Tibial artery (tissue), 4 donors: ENCODE measurements at regions not wholly inside any gene's neighbourhood (a gene's known extent, or its start where the extent isn't known, plus 50 kb on each side); places are given as distances from the start of the nearest gene placed in this dataset.

Experiments used
- DNase-seq, 2 donors: peaks; one replicate each; pipeline ENCODE4 v3.0.0-alpha.2; 2019
- H3K27ac ChIP-seq, 2 donors: fragments of 200-600 bp; sonication (generic) in 1 of 2; 1 replicate in 1 of 2; 2 replicates in 1 of 2; pipeline ENCODE4 v1.5.1; 2018 to 2019; ENCODE audit warnings: mild to moderate bottlenecking in 1 of 2
- H3K27me3 ChIP-seq, 2 donors: fragments of 200-600 bp; sonication (generic) in 1 of 2; one replicate each; pipeline versions ENCODE4 v1.5.1 to v1.6.0; 2016 to 2019
- H3K36me3 ChIP-seq, 3 donors: fragments of 200-600 bp; sonication (generic) in 2 of 3; one replicate each; pipeline ENCODE4 v1.5.1; 2016 to 2019; ENCODE audit warnings: mild to moderate bottlenecking in 2 of 3
- H3K4me1 ChIP-seq, 4 donors: fragments of 200-600 bp; sonication (generic) in 2 of 4; 1 replicate in 3 of 4; 2 replicates in 1 of 4; pipeline ENCODE4 v1.5.1; 2016 to 2019
- H3K4me3 ChIP-seq, 2 donors: fragments of 200-600 bp; sonication (generic) in 1 of 2; 1 replicate in 1 of 2; 2 replicates in 1 of 2; pipeline ENCODE4 v1.5.1; 2018 to 2019; ENCODE audit warnings: mild to moderate bottlenecking in 2 of 2
- H3K9me3 ChIP-seq, 3 donors: fragments of 200-600 bp; sonication (generic) in 1 of 3; one replicate each; pipeline ENCODE4 v1.5.1; 2016 to 2019
- intact Hi-C: fragments of 100-400 bp; cut with DNase I; formaldehyde crosslinking; loops from one replicate; pipeline ENCODE4 v1.15.0; 2023; ENCODE audit warnings: low total_unique reads
- TF ChIP-seq, protein P1 (sequence below), 2 experiments: fragments of 200-600 bp in 1 of 2; fragments of 450-650 bp in 1 of 2; IDR thresholded peaks; one replicate each; pipeline ENCODE4 v1.5.1; 2017 to 2019; ENCODE audit warnings: antibody characterized with exemption in 2 of 2, mild to moderate bottlenecking in 1 of 2, moderate library complexity in 1 of 2

DNA sequence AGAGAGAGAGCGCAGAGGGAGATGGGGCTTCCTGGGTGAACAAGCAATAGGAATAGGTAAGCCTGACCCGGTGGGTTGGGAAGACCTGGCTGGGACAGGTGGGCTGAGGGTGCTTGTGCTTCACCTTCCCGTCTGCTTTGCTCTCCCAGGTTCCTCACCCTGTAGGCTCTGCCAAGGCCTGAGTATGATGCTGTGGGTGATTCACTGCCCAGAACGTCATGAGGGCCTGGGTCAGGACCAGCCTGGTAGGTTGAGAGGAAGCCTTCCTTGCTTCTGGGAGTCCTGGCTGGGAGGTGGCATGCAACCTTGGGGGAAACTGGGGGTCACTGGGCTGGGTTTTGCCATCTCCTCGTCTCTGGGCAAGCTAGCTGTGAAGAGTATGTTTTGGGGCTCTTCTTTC lies 220.2 kb upstream of the APCDD1 start:
- DNase-seq: no peak
- no peak overlapping the region for H3K4me3 ChIP-seq
- H3K9me3 ChIP-seq: no peaks in the 10 kb centered on the region
- TF ChIP-seq, protein P1, sequence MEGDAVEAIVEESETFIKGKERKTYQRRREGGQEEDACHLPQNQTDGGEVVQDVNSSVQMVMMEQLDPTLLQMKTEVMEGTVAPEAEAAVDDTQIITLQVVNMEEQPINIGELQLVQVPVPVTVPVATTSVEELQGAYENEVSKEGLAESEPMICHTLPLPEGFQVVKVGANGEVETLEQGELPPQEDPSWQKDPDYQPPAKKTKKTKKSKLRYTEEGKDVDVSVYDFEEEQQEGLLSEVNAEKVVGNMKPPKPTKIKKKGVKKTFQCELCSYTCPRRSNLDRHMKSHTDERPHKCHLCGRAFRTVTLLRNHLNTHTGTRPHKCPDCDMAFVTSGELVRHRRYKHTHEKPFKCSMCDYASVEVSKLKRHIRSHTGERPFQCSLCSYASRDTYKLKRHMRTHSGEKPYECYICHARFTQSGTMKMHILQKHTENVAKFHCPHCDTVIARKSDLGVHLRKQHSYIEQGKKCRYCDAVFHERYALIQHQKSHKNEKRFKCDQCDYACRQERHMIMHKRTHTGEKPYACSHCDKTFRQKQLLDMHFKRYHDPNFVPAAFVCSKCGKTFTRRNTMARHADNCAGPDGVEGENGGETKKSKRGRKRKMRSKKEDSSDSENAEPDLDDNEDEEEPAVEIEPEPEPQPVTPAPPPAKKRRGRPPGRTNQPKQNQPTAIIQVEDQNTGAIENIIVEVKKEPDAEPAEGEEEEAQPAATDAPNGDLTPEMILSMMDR (IDR thresholded peaks at IDR 0.05): no peak
- H3K27me3 ChIP-seq: no peaks in the 10 kb centered on the region
- no peaks in the 10 kb centered on the region for H3K36me3 ChIP-seq
- H3K4me1 ChIP-seq: peaks cover 0 to 7% (median 3%) of the 10 kb centered on the region in 4 donors
- no peak overlapping the region for H3K27ac ChIP-seq
- intact Hi-C loops: no loop called here

DNA sequence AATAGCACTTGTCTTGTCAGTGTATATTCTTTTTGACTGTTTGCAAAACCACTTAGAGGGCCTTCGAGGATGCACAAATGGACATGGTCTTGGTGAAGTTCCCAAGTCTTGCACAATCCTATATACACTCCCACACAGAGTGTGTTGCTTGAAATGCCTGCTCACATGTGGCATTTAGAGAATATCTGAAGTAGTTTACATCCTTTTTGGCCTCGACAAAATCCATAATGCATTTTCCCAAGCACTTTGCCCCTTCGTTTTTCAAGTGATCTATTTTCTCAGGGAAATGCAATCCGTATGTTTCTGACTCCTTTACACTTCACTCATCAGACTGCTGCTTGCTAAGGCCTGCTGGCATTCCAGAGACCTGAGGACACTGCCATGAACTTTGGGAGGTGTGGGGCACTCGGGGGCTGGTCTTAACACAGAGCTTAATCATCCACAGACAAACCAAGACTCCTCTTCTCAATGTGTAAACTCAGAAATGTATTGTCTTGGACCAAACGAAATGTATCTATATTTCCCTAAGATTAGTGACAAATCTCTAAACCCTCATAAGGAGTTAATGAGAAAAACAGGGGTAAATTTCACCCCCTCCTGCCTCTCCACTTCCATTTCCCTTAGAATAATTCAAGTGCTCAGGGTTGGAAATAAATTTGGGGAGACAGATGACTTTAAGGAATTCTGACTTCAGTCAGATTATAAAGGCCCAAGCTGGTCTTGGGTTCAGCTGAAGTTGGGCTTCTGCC lies 219.3 kb upstream of the APCDD1 start:
- no peak overlapping the region for H3K4me3 ChIP-seq
- DNase-seq: no peak
- H3K4me1 ChIP-seq: peaks cover 0 to 14% (median 6%) of the 10 kb centered on the region in 4 donors
- no peaks in the 10 kb centered on the region for H3K36me3 ChIP-seq
- TF ChIP-seq, protein P1 (IDR thresholded peaks at IDR 0.05): no peak
- no peaks in the 10 kb centered on the region for H3K9me3 ChIP-seq
- H3K27me3 ChIP-seq: no peaks in the 10 kb centered on the region
- H3K27ac ChIP-seq: no peak overlapping the region
- intact Hi-C loops: no loop called here

DNA sequence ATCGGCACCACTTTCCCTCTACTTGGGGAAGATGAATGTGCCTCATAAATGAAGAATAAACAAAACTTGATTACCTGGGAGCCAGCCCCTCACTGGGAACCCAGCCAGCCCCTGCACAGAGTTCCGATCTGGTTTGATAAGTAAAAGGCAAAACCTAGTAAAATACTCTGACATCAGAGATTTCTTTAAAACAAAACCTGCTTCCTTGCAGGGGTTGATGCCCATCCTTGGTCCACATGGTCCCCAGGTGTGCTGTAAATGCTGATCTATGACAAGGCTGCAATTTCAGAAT lies 218.8 kb upstream of the APCDD1 start:
- Histone ChIP-seq H3K4me3 (no peak overlapping the region), H3K4me1 (peaks cover 0 to 18% (median 7%) of the 10 kb centered on the region in 4 donors), H3K27me3 (no peaks in the 10 kb centered on the region), H3K27ac (no peak overlapping the region), H3K36me3 (no peaks in the 10 kb centered on the region), H3K9me3 (no peaks in the 10 kb centered on the region)
- intact Hi-C loops: no loop called here
- TF ChIP-seq, protein P1 (IDR thresholded peaks at IDR 0.05): no peak
- DNase-seq: no peak

DNA sequence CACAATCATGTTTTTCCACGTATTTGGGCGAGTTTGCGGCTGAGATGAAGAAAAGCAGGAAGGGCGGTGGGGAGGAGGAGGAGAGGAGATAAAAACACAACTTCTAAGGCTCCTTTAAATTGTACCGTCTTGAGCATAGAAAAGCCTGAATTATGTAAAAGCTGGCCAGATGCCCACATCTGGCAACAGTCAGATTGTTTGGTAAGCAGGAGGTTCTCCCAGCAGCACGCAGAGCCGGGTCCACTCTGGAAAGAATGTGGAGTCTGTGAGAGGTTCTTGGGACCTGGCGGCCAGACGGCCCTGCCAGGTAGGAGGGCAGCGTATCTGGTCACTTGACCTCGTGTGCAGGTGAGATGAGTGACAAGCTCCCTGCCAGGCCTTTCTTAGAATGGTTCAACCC lies 215.3 kb upstream of the APCDD1 start:
- Histone ChIP-seq H3K27ac (no peak overlapping the region), H3K9me3 (no peaks in the 10 kb centered on the region), H3K4me3 (no peak overlapping the region), H3K36me3 (no peaks in the 10 kb centered on the region), H3K4me1 (peaks cover 0 to 30% (median 16%) of the 10 kb centered on the region in 4 donors), H3K27me3 (no peaks in the 10 kb centered on the region)
- peak in 1 of 2 donors; percentile 69 for DNase-seq
- TF ChIP-seq, protein P1 (IDR thresholded peaks at IDR 0.05): no peak
- intact Hi-C loops: no loop called here

DNA sequence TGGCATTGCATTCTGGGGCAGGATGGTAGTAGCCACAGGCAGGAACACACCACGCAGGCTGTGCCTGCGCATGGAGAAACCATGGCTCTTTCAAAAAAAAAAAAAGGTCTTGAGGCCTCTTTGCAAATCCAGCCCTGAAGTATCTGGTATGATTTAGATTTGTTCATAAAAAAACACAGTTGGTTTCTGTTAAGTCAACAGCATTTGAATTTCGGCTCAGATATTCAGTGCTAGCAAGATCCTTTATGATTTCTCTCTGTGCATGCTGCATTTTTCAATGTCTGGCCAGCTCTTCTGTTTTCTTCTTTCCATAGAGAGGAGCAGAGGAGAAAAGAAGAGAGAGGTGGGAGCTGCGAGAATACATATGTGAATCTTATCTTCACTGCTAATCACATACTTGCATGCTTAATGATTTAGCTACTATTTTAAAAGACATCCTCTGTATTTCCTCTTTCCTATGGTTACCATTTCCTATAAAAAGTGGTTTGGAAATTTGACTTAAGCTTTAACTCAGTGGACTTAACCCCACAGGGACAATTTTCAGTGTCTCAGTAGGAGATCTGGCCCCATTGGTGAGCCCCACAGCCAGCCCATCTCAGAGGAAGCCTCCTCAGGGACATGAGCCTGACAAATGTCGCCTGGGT lies 214.3 kb upstream of the APCDD1 start:
- Histone ChIP-seq H3K4me1 (peaks cover 0 to 30% (median 16%) of the 10 kb centered on the region in 4 donors), H3K36me3 (no peaks in the 10 kb centered on the region), H3K9me3 (no peaks in the 10 kb centered on the region), H3K4me3 (no peak overlapping the region), H3K27me3 (no peaks in the 10 kb centered on the region), H3K27ac (no peak overlapping the region)
- no peak for DNase-seq
- intact Hi-C loops: no loop called here
- TF ChIP-seq, protein P1 (IDR thresholded peaks at IDR 0.05): no peak
